OCI-LY1 (cell line): ENCODE measurements at regions not wholly inside any gene's neighbourhood (a gene's known extent, or its start where the extent isn't known, plus 50 kb on each side); places are given as distances from the start of the nearest gene placed in this dataset.

Source experiments
- CTCF ChIP-seq: fragments of 200-600 bp; sonication (generic), shearing (Covaris generic); IDR thresholded peaks from 2 replicates; pipeline ENCODE4 v1.5.1; 2017; ENCODE audit warnings: mild to moderate bottlenecking, antibody characterized with exemption, low read length, moderate library complexity, mixed read lengths
- EZH2 ChIP-seq: fragments of 200-600 bp; sonication (generic), shearing (Covaris generic); IDR thresholded peaks from 2 replicates; pipeline ENCODE4 v1.8.0; 2017; ENCODE audit warnings: borderline replicate concordance, mixed run types, mild to moderate bottlenecking, antibody characterized with exemption, low read length, moderate library complexity, mixed read lengths

- TF ChIP-seq CTCF (no peak), EZH2 (no peak)
These were observed 292.8 kb downstream of the MEX3B start for GRCh38 chr15:81752974-81753373.
